IPS DF 4.7 (cell line): ENCODE measurements at regions not wholly inside any gene's neighbourhood (a gene's known extent, or its start where the extent isn't known, plus 50 kb on each side); places are given as distances from the start of the nearest gene placed in this dataset.

Experiments used
- DNase-seq: peaks from one replicate; pipeline ENCODE4 v3.0.0-alpha.2; 2013; ENCODE audit warnings: low spot score; ENCODE audit errors: extremely low read depth

GRCh38 chr1:219773775-219774174 is 154.6 kb downstream of the SLC30A10 start:
- no peak for DNase-seq

GRCh38 chr1:219773110-219773509 is 155.2 kb downstream of the SLC30A10 start:
- no peak for DNase-seq

GRCh38 chr1:219772265-219773036 is 155.9 kb downstream of the SLC30A10 start:
- DNase-seq, result no peak

GRCh38 chr1:219771080-219771479 is 157.3 kb downstream of the SLC30A10 start:
- no peak for DNase-seq

GRCh38 chr1:219763321-219763720 is 150.4 kb upstream of the ZC3H11B start:
- DNase-seq, result no peak

GRCh38 chr1:219761208-219761860 is 148.4 kb upstream of the ZC3H11B start:
- no peak for DNase-seq

- no peak for DNase-seq
Measured at GRCh38 chr1:219759095-219759494, 146.2 kb upstream of the ZC3H11B start.

GRCh38 chr1:219757890-219758289 is 145.0 kb upstream of the ZC3H11B start:
- no peak for DNase-seq

GRCh38 chr1:219755234-219755633 is 142.3 kb upstream of the ZC3H11B start:
- no peak for DNase-seq

GRCh38 chr1:219754767-219755166 is 141.9 kb upstream of the ZC3H11B start:
- no peak for DNase-seq

- no peak for DNase-seq
Measured at GRCh38 chr1:219753914-219754313, 141.0 kb upstream of the ZC3H11B start.

- DNase-seq, result no peak
Measured at GRCh38 chr1:219752645-219753044, 139.7 kb upstream of the ZC3H11B start.

GRCh38 chr1:219751870-219752507 is 139.1 kb upstream of the ZC3H11B start:
- no peak for DNase-seq

GRCh38 chr1:219749370-219749769 is 136.5 kb upstream of the ZC3H11B start:
- DNase-seq, result no peak

- DNase-seq, result no peak
Measured at GRCh38 chr1:219746141-219746540, 133.2 kb upstream of the ZC3H11B start.

- DNase-seq, result no peak
Measured at GRCh38 chr1:219744652-219745469, 132.0 kb upstream of the ZC3H11B start.

- DNase-seq, result no peak
Measured at GRCh38 chr1:219741011-219741970, 128.4 kb upstream of the ZC3H11B start.

GRCh38 chr1:219733511-219734174 is 120.7 kb upstream of the ZC3H11B start:
- DNase-seq, result no peak

GRCh38 chr1:219732814-219733491 is 120.0 kb upstream of the ZC3H11B start:
- no peak for DNase-seq
